GM19328 (cell line): ENCODE measurements at regions not wholly inside any gene's neighbourhood (a gene's known extent, or its start where the extent isn't known, plus 50 kb on each side); places are given as distances from the start of the nearest gene placed in this dataset.
"Not testable (repeated sequence)": the region's sequence is repeated elsewhere in the genome, so short reads cannot be mapped to it uniquely, and the experiment has no call there.

Experiments used
- ATAC-seq: cut with Tn5 transposase; IDR thresholded peaks from one replicate; pipeline ENCODE4 v1.9.1; 2021; ENCODE audit warnings: mild to moderate bottlenecking, moderate library complexity; ENCODE audit not compliant: unreplicated experiment

DNA sequence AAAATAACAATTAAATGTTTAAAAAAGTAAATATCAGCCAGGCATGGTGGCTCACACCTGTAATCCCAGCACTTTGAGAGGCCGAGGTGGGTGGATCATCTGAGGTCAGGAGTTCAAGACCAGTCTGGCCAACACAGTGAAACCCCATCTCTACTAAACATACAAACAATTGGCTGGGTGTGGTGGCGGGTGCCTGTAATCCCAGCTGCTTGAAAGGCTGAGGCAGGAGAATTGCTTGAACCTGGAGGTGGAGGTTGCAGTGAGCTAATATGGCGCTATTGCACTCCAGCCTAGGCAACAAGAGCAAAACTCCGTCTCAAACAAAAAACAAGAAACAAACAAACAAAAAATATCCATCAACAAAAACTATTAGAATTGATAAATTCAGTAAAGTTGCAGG is 77.5 kb downstream of the SNX5 start:
- ATAC-seq: not testable (repeated sequence)

DNA sequence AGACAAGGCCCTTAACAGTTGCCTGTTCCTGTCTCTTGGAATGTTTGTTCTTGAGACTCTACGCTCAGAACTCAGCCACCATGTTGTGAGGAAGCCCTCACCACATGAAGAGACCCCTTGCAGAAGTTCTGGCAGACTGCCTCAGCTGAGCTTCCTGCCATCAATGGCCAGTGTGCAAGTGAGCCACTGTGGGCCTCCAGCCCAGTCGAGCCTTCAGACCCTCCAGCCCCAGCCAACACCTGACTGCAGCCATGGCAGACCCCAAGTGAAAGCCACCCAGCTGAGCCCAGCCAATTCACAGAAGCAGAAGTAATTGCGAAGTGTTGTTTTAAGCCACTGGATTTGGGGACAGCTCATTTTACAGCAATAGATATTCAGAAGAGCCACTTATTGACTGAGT is 78.3 kb downstream of the SNX5 start:
- ATAC-seq: no peak

DNA sequence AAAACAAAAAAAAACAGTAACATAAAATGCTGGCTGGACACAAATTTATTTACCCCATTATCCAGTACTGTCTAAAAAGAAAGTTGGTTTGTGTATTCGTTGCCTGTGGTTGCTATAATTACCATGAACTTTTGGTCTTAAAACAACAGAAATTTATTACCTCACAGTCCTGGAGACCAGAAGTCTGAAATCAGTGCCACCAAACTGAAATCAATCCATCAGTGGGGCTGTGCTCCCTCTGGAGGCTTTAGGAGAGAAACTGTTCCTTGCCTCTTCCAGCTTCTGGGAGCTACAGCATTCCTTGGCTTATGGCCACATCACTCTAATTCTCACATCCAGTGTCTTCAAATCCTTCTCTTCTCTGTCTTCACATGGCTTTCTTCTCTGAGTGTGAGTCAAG is 79.4 kb downstream of the SNX5 start:
- ATAC-seq: no peak

DNA sequence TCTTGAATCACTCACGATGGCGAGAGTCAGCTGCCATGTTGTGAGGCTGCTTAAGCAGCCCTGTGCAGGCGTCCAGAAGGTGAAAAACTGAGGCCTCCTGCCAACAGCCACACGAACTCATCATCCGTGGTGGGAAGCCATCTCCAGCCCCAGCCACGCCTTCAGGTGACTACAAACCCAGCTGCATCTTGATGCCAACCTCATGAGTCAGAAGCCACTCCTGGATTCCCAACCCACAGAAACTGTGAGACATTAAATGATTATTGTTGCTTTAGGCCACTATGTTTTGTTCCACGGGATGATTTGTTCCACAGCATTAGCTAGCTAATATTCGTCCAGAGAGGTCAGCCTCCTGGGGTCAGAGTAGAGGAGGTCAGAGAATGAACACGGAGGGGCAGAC is 80.5 kb downstream of the SNX5 start:
- ATAC-seq: no peak

DNA sequence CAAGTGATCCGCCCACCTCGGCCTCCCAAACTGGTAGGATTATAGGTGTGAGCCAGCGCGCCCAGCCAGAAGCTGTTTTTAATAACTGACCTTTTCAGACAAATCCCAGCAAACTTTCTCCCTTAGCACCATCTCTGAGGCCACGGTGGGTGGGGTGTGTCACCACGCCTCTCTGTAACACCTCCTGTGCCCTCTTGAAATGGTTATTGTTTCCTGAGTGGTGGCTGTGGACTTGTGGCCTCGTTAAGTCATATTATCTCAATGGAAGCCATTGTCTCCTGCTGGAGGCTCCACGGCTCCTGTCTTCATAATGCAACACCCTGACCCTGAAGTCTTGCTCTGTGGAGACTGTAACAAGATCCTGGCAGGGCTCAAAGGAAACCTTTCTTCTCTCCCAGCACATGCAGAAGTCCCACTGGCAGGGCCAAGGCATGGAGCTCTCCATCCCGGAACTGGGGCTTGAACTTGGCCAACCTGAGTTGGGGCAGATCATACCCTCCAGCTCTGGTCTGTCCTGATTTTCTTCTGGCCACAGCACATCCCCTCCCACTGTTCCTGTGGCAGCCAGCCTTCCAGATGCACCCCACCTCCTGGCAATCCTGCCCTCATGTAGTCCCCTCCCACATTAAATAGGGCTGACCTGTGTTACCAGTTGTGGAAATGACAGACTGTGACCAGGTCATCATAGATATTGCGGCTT is 81.1 kb downstream of the SNX5 start:
- ATAC-seq: no peak

DNA sequence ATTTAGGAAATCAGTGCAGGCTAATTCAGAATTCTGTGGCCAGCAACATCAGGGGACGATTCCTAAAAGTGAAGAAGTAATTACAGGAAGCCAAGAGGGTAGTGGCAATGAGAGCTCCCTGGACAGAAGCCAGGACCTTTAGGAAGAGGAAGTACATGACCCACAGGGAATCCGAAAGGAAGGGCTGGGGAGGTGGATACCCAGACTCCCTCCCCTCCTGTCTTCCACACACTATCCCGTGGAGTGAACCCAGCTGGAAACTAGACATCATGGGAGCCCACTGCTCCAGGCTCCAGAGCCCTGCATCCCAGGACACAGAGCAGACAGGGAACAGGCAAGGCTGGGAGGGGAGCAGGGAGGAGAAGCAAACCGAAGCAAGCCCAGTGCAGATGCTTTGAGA is 83.0 kb downstream of the SNX5 start:
- ATAC-seq: no peak

DNA sequence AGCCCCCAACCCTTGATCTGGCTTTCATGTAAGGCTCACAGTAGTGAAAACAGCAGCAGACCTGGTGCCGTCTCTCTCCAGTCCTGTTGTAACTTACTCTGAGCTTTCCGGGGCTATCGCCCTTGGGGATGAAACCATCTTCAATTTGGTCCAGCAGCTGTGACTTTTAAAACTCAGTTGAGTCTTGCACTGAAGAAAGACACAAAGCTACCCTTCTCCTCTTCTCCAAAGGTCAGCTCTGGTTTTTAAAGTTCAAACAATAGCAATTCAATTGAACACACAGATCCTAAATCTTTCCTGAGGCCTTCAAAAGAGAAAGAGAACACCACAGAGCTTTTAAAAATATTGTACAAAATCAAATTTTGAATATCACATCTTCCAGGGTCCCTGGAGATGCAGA is 83.5 kb downstream of the SNX5 start:
- ATAC-seq: no peak

DNA sequence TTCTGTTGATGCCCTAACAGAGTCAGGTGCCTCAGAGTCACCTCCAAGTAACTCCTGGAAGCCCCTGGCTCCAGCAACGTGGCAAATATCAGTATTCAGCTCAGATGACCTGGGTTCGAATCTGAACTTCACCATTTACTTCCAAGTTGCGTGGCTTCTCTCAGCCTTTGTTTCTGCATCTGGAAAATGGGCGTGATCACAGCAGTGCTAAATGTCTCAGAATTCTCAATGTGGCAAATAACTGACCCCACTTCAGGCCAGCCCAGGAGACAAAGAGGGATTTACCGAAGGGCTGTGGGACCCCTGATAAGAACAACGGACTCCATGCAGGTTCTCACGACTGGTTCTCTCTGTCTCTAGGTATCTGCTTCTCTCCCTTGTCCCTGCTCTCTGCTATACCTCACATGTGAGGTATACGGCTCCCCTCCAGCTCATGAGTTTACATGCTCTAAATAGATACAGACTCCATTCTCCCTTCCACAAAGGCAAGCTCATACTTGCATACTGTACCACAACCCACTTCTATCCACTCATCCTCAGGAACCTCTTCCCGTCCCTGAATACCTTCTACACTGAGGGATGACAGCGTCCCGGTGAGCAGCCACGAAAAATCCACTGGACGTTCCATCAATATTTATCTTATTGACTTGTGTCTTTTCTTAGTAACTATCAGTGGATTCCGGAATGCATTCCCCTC is 84.1 kb downstream of the SNX5 start:
- no peak for ATAC-seq

DNA sequence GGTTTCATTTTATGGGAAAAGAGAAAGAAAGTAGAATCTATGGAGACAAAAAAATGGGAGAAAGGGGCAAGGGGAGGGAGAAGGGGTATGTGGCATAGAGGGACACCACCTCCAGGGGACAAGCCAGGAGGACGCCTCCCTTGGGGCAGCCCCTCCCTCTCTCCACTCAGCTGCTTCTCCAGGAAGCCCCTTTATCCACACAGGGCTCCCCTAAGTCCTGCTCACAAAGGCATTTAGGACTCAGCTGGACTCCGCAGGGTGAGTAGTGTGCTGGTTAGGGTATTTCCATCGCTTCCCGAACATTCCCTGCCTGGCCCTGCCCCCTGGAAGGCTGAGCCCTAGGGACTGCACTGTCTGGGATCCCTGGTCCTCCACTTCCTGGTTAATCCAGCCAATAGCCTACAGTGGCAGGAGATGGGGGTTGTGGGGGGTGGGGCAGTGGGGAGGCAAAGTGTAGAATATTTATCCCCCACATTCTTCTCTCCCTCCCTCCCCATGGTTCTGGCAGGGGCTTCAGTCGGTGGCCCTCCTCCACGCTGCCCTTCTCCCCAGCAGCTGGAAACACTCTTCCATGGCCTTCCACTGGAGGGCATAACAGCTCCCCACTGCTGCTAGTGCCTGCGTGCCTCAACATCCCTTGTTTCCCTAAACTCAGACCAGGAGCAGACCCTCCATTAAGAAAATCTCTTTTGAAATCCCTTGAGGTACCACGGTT is 84.8 kb downstream of the SNX5 start:
- ATAC-seq: no peak

DNA sequence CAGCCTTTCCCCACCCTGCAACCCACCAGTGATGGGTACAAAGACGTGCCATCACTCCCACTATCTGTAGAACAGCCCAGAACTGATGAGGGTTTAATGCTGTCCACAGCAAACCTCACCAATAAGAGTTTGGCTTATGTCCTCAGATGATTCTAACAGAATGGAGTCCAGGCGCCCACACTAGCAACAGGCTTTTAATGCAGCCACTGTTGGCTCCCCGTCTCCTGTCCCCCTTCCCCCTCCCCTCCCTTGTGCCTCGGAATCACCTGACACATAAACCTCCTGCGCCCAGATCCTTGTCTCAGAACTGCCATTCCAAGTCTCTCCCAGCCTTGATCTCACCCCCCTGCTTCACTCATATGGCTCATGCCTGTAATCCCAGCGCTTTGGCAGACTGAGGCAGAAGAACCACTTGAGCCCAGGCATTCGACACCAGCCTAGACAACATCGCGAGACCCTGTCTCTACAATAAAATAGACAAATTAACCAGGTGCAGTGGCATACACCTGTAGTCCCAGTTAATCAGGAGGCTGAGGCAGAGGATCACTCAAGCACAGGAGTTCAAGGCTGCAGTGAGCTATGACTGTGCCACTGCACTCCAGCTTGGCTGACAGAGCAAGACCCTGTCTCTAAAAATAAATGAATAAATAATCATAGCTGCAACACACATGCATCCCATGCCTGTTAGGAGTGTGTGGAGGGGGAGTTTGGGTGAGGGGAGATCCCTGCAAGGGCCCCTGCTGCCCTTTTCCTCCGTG is 85.6 kb downstream of the SNX5 start:
- ATAC-seq: no peak

DNA sequence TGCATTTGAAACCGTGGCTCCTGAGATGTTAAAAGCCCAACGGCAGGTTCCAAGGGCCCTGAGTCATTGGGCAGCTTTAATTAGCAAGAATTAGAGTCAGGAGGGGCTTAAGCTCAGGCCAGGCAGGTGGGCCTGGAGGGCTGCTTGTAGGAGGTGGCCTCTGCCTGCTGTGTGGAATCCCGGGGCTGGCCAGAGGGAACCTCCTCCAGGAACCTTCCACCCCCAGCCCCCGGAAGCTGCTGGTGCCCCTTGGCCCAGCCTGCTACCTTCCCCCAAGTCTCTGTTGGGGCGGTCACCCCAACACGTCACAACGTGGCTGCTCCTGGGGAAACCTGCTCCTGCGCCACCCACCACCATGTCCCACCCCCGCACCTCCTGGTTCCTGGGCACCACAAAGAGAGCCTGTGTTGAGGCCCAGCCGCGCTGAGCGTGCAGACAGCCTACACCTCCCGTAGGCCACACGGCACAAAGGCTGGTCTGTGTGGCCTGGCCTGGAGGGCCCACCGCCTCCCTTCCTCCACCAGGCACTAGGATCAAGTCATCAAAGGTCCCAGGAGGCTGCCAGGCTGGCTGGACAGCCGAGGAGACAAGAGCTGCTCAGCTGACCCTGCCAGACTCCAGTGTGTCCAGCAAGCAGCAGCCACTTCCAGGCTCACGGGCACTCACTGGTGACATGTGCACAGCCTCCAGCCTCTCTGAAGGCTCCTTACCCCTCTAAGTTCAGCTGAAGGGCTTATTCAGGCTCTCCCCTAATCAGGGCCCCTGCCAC is 86.3 kb downstream of the SNX5 start:
- ATAC-seq: no peak

DNA sequence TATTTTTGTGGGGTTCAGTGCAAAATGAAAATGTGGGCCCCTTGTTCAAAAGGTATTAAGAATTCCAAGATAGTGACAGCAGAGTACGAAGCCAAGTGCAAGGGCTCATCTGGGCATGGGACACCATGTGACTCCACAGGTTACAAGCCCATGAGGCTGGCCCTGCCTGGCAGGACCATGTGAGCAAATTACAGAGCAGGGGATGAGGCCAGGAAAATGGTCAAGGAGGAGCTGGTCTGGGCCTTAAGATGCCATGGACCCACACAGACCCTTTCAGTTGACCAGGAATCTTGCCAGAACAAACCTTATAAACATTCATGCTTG is 86.9 kb downstream of the SNX5 start:
- ATAC-seq: no peak

DNA sequence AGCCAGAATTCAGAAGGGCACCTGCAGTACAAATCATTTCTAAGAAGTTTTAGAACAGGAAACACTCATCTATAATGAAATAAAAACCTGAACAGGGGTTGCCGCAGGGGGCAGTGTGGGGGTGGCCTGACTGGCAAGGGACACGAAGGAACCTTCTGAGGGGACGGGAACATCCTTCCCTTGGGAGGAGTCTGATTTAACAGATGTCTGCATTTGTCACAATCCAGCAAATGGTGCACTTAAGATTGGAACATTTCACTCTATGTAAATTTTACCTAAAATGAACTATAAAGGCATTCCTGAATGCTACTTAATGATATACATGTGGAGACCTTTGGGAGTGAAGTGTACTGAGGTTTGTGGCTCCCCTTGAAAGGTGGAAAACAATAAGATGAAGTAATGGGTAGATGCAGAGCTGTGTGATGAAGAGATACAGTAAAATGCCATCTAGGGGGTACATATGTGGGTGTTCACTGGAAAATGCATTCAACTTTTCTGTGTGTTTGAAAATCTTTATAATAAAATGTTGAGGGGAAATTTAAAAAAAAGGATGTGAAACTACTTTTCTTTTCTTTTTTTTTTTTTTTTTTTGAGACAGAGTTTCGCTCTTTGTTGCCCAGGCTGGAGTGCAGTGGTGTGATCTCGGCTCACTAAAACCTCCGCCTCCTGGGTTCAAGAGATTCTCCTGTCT is 89.5 kb downstream of the SNX5 start:
- no peak for ATAC-seq

DNA sequence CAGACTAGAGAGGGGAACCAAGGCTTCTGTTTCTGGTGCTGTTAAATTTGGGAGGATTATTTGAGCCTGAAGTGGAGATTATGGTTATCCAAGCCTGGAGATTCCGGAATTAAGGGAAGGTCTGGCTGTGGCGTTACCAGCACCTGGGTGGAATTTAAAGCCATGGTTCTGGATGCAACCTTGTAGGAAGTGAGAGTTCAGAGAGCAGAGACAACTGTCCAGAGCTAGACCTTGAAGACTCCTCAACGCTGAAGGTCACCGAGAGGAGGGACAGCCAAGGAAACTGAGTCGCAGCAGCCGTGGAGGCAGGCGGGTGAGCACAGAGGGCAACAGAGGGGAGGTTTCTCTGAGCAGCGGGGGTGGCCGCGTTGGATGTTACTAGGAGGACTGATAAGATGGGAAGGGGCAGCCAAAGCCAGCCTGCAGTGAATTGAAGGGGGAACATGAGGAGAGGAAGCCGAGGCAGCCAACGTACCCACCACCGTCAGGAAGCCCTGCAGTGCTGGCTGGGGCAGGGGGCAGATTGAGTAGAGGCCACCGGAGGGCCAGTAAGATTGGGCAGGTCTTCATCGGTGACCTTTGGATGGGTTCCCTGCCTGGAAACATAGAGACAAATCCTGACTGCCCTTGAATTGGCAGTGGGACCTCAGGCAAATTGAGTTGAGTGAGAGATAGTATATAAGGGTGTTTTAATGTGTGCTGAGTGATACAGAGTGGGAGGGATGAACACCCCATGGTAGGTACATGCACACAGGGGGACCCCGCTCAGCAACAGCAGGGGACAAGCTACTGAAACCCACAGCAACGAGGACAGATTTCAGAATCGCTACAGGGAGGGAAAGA is 90.3 kb downstream of the SNX5 start:
- no peak for ATAC-seq

DNA sequence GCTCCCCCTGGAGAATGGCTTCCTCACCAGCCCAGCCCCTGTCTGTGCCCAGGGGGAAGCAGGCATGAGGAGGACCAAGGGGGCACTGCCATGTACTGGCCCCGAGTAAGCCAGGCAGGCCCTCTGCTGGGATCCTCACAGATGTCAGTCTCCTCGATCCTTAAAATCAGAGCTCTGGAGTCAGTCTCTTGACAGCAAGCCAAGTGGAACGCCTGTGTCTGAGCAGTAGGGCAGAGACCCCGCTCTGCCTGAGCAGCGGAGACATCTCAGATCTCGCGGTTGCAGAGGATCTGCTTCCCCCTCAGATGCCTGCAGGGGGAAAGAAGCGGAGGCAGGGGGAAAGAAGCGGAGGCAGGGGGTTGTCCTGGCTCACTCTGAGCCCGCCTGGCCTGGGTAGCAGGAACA is 92.6 kb downstream of the SNX5 start:
- no peak for ATAC-seq

DNA sequence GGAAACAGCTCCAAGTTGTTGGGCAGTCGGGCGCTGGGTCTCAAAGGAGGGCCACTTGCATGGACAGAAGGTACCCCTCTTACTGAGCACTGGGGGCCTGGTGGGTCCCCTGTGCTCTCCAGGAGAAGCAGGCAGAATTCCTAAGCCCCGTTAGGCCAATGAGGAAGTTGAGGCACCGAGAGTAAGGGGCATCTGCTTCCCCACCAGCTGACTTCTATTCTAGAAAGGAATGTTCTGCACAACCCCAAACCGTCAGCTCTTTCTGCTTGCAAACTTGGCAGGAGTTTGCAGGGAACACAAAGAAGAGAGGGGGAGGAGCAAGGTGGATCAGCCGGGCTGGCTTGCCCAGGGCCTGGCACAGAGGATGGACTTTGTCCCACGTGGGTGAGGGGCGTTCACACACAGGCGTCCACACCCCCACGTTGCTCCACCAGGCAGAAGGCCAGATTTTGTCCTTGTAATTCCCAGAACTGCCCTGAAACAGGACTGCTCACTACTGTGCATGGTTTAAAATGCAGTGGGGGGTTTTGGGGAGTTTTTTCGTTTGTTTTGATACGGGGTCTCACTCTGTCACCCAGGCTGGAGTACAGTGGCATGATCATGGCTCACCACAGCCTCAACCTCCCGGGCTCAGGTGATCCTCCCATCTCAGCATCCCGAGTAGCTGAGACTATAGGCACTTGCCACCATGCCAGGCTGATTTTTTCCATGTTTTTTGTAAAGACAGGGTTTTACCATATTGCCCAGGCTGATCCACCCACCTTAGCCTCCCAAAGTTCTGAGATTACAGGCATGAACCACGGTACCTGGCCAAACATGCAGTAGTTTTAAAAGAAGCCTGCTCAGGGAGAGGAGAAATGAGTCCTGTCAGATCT is 93.3 kb downstream of the SNX5 start:
- ATAC-seq: no peak

DNA sequence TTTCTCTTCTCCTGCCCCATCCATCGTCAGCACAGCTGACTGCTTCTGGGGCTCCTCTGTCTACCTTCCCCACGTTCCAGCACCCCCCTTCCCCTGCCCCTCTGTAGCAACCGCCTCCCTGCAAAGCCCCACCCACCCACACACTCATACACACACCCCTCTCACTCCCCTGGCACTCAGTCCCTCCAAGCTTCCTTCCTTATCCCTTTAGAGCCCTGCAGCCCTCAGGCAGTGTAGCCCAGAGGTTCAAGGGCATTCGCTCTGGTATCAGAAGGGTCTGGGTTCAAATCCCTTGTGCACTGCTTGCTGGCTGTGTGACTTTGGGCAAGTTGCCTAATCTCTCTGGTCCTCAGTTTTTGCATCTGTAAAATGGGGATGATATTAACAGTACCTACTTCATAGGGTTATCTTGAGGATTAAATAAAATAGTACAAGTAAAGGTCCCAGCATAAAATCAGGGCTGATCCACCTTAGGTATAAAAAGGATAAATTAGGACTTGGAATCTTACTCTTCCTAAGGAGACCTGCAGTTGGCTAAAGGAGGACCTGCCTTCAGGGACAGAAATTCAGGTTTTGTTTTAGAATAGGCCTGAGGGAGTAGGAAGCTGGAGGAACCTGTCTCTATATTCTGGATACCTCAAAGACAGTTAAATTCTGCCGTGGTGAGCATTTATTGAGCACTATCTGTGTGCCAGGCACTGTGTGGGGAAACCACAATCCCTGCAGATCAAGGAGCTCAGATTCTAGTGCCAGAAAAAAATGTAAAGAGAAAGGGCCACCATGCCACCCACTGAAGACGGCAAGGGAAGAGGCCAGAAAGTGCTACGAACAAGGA is 94.1 kb downstream of the SNX5 start:
- no peak for ATAC-seq
